CMK (cell line): ENCODE measurements at regions not wholly inside any gene's neighbourhood (a gene's known extent, or its start where the extent isn't known, plus 50 kb on each side); places are given as distances from the start of the nearest gene placed in this dataset.

ENCODE experiments used
- DNase-seq: peaks from one replicate; pipeline ENCODE4 v3.0.0-alpha.2; 2010; ENCODE audit warnings: low read depth

GRCh38 chr9:96087669-96088299 lies 212.3 kb downstream of the ERCC6L2 start:
- no peak for DNase-seq

DNA sequence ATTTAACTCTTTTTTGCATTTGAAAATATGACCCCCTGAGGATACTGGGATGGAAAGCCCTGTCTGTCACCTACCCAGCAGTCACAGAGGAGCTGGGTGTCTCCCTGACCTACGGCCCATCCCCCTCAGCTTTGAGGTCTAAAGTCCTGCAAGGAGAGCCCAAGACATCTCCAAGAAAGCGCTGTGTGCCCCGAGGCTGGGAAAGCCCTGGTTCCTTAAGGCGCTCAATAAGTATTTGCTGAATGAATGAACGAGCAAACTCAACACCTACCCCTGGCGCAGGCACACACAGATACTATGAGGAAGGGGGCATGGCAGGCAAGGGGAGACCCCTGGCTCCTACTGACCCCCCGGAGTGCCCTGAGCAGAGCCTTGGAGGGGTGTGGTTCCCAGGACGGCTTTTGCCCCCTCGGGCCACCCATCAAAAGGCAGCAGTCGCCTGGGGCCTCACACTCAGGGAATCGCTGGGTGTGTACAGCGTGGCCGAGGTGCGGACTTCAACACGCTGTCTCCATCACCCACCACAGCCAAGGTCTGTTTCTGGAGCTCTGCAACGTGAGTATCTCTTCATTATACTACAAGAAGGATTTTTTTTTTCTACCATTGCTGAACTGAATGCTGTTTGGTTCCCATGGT lies 211.6 kb downstream of the ERCC6L2 start:
- DNase-seq = no peak

DNA sequence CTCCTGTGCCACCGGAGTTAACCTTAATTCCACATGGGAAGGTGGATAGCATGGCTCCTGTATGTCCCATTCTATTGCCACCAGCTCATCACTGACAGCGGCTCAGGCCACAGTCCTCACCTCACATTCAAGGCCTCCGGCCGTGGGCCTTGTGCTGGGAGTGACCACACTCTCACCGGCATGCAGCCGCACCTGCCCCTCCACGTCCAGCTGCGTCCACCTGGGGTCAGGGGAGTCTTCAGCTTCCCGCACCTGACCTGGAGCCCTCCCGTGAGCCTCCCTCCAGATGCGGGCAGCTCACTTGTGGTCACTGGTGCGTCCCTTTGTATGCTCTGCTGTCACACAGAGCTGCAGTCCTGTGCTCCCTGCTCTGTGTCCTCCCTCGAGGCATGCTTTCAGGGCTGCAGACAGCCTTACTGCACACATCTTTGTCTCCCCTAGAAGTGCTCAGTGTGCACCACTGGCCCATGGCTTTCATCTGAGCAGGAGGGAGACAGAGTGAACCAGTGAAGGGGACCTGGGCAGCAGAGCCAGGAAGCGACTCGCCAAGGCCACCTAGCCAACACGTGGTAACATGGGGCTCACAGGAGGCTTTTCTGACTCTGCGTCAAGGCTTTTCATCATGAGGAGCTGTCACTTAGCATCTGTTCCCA lies 210.1 kb downstream of the ERCC6L2 start:
- no peak for DNase-seq

GRCh38 chr9:96084331-96084734 lies 208.8 kb downstream of the ERCC6L2 start:
- peak; percentile 56 for DNase-seq

DNA sequence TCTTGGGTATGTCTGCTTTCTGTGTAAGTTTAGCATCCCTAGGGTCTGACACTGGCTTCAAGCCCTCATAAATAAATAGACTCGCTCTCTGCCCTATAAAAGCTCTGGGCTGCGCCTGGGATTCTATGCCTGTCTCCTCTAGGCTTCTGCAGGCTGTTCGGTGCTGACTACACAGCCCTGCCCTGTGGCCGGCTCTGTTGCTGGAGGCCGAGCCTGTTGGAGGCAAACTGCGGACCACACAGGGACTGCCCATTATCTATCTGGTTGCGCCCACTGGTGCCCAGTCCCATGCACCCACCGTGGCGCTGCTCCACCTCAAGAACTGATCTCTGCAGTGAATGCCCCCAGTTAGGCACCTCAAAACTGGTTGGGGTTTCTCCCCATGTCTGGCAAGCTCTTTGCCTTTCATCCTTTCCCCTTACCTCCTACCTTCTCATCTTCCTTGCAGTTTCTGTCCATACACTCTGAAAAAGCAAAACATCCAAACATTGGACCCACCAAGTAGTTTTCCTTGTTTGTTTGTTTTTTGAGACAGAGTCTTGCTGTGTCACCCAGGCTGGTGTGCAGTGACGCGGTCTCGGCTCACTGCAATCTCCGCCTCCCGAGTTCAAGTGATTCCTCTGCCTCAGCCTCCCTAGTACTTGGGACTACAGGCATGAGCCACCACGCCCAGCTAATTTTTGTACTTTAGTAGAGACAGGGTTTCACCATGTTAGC lies 207.2 kb downstream of the ERCC6L2 start:
- no peak for DNase-seq

GRCh38 chr9:96080364-96080763 lies 204.9 kb downstream of the ERCC6L2 start:
- no peak for DNase-seq

- no peak for DNase-seq
These were observed 204.3 kb downstream of the ERCC6L2 start for GRCh38 chr9:96079779-96080178.

- no peak for DNase-seq
These were observed 203.5 kb downstream of the ERCC6L2 start for GRCh38 chr9:96078897-96079490.

GRCh38 chr9:96075757-96076156 lies 200.3 kb downstream of the ERCC6L2 start:
- no peak for DNase-seq

DNA sequence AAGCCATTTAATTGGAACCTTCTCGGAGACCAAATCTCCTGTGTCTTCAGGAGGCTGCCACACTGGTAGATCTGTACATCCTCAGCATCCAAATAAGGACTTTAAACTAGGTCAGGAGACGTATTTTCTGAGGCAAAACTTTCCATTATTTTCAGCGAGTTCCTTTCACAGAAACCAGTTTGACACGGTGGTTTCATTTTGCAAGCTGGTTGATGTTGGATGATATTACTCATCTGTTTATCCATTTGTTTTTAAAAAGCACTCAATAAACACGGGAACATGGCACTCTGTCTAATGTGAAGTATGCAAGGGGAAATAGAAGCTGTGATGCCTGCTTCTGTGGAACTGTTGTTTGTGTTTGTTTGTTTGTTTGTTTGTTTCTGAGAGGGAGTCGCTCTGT lies 199.6 kb downstream of the ERCC6L2 start:
- no peak for DNase-seq

- no peak for DNase-seq
These were observed 198.3 kb downstream of the ERCC6L2 start for GRCh38 chr9:96073531-96074480.

DNA sequence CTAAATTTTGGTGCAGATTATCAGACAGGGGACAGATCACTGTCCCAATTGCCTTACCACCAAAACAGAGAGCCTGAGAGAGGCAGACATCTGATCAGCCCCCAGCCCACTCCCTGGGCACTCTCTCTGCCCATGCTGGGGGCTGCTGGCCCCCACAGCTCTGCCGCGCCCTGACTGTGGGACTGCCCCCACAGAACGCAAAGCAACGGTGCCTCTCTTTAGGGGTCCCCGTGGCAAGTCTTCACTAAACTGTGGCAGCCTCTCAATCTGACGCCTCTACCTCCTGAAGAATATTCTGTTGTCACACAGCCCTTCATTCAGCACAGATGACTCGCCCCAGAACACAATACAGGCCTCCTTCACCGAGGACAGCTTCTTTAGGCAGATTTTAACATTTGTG lies 197.4 kb downstream of the ERCC6L2 start:
- no peak for DNase-seq

GRCh38 chr9:96071815-96072124 lies 196.3 kb downstream of the ERCC6L2 start:
- no peak for DNase-seq

DNA sequence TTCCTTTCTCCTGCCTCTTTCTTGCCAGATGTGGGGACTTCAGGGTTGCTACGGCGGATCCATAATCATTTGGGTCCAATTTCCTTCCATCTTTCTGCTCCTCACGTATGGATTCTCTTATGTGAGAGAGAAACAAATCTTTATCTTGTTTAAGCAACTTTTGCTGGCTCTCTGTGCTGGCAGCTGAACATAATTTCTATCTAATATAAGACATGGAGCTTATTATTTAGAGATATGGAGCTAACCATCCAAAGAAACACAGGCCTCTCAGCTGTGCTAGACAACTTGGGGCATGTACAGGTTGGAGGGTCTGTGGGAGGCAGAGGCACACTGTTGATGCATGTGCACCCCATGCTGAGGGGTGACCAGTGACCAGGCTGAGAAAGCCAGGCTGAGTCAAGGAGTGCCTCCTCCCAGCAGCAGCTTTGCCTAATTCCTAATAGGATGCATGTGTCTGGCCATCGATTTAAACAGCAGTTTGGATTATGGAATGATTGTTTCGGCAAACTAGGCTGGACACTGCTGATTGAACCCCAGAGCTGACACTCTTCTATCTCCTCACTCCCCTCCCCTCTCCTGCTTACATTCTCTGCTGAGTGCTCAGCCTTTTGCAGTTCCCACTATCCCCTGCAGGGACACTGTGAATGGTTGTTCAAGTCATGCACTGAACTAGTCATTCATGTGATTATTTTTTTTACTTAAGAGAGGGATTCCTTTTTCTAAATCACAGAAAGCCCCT lies 195.8 kb downstream of the ERCC6L2 start:
- DNase-seq = no peak

GRCh38 chr9:96069629-96070220 lies 194.2 kb downstream of the ERCC6L2 start:
- DNase-seq = no peak

- no peak for DNase-seq
These were observed 193.0 kb downstream of the ERCC6L2 start for GRCh38 chr9:96068511-96068910.

- no peak for DNase-seq
These were observed 192.1 kb downstream of the ERCC6L2 start for GRCh38 chr9:96067600-96067999.

DNA sequence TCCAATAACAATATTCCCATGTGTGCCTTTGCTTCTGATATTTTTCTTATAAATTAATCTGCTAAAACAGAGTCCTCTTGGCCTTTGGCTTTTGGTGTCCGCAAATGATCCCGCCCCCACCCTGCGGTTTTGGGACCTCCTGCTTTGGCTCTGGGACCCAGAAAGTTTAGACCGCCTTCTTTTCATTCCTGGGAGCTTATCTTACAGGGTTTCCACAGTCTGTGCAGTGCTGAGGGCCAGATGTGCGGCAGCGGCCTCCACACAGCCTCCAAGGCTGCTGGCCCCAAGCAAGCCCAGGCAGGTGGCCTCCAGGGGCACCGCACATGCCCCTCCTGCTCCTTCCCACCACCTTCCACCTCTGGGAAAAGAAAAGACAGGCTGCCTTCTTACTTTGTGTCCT lies 191.5 kb downstream of the ERCC6L2 start:
- no peak for DNase-seq

DNA sequence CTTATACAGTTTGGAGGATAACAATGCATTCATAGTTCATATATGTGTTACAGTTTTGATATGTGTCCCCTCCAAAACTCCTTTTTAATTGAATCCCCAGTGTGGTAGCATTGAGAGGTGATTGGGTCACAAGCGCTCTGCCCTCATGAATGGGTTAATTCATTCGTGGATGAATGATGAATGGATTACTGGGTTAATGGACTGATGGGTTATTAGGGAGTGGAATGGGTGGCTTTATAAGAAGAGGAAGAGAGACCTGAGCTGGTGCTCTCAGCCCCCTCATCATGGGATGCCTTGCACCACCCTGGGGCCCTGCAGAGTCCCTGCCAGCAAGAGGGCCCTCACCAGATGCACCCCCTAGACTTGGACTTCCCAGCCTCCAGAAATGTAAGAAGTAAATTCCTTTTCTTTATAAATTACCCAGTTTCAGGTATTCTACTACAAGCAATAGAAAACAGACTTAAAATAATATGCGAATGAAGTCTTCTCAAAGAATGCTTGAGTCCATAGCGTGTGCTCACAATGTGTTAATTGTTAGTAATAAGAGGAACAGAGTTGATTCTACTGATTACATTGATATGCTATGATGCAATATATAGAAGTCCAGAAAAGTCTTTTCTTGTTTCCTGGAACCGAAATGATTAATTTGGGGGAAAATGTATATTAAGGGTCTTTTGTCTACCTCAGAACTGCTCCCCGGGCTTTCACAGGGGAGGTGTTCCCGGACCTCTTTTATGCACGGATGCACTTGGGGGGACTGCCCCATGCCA lies 190.2 kb downstream of the ERCC6L2 start:
- no peak for DNase-seq
